ENCODE measurements at regions not wholly inside any gene's neighbourhood (a gene's known extent, or its start where the extent isn't known, plus 50 kb on each side); places are given as distances from the start of the nearest gene placed in this dataset.
"Not testable (repeated sequence)": the region's sequence is repeated elsewhere in the genome, so short reads cannot be mapped to it uniquely, and the experiment has no call there.

GRCh38 chr9:85487872-85488271 is 253.9 kb downstream of the AGTPBP1 start:
- DNase-seq (ENCODE audit: low read depth), result no peak

- DNase-seq (ENCODE audit: low read depth), result no peak
Measured at GRCh38 chr9:85484235-85484634, 257.5 kb downstream of the AGTPBP1 start.

DNA sequence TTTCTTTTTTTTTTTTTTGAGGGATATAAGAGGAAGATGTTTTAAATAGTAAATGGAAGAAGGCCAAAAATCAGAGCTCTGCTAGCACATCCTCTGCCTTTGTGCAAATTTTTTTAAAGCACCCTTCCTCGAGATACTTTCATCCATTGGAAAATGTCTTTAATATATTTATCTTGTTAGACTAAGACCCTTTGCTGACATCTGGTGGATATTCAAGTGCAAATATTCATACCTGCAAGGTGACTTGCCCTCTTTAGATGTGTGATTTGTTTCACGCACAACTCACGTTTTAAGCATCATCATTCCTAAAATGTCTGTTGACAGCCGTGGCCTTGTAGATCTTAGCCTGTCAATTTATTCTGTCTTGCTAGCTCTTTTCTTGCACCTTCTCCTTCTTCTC is 258.5 kb downstream of the AGTPBP1 start:
- DNase-seq (ENCODE audit: low read depth), result peak; percentile 10

- DNase-seq (ENCODE audit: low read depth), result no peak
Measured at GRCh38 chr9:85479305-85479704, 262.4 kb downstream of the AGTPBP1 start.

DNA sequence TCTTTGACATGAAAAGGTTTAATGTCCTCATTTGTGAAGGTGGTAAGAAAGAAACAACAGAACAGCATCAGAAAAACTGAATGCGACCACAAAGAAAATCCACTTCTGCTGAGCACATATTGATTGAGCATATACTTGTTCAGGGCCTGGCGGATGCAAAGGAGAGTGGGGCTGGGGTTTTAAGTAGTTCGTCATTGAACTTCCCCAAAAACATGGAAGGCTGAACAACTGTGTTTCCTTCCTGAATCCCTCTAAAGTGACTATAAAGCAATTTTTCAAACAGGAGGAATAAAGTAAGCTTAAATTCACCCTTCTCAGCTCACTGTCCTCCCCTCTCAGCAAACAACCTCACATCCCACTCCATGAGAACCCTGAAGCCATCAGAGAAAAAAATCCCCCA is 262.9 kb downstream of the AGTPBP1 start:
- DNase-seq (ENCODE audit: low read depth), result no peak

GRCh38 chr9:85474896-85475295 is 266.9 kb downstream of the AGTPBP1 start:
- not testable (repeated sequence) for DNase-seq (ENCODE audit: low read depth)

DNA sequence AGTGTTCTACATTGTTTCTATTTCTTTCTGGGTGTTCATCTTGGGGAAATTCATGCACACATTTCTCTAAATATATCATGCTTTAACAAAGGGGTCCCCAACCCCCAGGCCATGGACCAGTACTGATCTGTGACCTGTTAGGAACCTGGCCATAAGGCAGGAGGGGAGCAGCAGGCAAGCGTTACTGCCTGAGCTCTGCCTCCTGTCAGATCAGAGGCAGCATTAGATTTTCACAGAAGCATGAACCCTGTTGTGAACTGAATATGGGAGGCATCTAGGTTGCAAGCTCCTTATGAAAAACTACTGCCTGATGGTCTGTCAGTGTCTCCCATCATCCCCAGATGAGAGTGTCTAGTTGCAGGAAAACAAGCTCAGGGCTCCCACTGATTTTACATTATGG is 270.0 kb downstream of the AGTPBP1 start:
- DNase-seq (ENCODE audit: low read depth), result no peak

- DNase-seq (ENCODE audit: low read depth), result no peak
Measured at GRCh38 chr9:85469041-85469440, 272.7 kb downstream of the AGTPBP1 start.

GRCh38 chr9:85466834-85467233 is 274.9 kb downstream of the AGTPBP1 start:
- no peak for DNase-seq (ENCODE audit: low read depth)

GRCh38 chr9:85458114-85458864 is 283.5 kb downstream of the AGTPBP1 start:
- not testable (repeated sequence) for DNase-seq (ENCODE audit: low read depth)

- no peak for DNase-seq (ENCODE audit: low read depth)
Measured at GRCh38 chr9:85453850-85454249, 287.9 kb downstream of the AGTPBP1 start.

GRCh38 chr9:85452841-85453240 is 288.9 kb downstream of the AGTPBP1 start:
- no peak for DNase-seq (ENCODE audit: low read depth)

DNA sequence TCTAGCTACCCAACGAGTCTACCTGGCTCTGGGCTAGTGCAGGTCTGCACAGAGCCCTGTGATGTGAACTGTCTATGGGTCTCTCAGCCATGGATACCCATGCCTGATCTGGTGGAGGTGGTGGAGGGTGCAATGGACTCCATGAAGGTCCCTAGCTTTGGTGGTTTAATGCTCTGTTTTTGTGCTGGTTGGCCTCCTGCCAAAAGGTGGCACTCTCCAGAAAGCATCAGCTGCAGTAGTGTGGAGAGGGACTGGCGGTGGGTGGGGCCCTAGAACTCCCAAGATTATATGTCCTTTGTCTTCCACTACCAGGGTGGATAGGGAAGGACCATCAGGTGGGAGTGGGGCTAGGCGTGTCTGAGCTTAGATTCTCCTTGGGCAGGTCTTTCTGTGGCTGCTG is 290.1 kb downstream of the AGTPBP1 start:
- DNase-seq (ENCODE audit: low read depth), result no peak

GRCh38 chr9:85445887-85446286 is 295.9 kb downstream of the AGTPBP1 start:
- no peak for DNase-seq (ENCODE audit: low read depth)

DNA sequence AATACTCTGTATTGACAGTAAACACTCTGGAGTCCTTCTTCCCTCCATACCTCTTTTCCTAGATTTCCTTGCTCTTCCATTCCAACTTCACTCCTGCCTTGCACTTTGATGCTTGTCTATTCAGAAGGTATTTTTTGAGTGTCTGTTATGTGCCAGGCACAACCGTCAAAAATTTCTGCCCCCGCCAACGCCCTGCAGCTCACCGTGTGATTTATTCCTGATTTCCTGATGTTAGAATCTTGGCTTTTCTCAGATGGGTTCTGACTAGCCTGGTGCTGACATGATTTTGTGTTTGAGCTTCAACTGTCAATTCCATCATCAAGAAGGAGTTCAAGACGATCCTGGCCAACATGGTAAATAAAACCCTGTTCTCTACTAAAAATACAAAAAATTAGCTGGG is 297.5 kb downstream of the AGTPBP1 start:
- DNase-seq (ENCODE audit: low read depth), result no peak

DNA sequence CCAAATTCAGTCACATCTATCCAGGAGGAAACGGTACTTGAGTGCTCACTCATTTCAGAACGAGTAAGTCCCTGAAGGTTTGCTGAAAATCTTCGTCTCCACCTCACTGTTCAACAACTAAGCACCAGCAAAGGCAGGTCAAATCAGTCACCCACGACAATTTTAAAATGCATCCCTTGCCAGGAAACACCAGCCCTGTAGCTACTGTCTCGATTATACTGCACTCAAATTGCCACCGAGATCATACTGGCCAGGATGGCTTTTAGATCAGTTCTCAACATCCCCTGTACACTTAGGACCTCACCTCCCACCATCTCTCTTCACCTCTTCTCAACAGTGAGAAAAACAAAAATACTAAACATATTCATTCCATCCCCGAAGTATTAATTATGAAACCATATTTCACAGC is 298.6 kb downstream of the AGTPBP1 start:
- no peak for DNase-seq (ENCODE audit: low read depth)

GRCh38 chr9:85439791-85440190 is 302.0 kb downstream of the AGTPBP1 start:
- no peak for DNase-seq (ENCODE audit: low read depth)

DNA sequence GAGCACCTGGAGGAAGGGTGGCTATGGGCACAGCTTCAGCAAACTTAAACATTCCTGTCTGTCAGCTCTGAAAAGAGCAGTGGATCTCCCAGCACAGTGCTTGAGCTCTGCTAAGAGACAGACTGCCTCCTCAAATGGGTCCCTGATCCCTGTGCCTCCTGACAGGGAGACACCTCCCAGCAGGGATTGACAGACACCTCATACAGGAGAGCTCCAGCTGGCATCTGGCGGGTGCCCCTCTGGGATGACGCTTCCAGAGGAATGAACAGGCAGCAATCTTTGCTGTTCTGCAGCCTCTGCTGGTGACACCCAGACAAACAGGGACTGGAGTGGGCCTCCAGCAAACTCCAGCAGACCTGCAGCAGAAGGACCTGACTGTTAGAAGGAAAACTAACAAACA is 307.8 kb downstream of the AGTPBP1 start:
- not testable (repeated sequence) for DNase-seq (ENCODE audit: low read depth)

DNA sequence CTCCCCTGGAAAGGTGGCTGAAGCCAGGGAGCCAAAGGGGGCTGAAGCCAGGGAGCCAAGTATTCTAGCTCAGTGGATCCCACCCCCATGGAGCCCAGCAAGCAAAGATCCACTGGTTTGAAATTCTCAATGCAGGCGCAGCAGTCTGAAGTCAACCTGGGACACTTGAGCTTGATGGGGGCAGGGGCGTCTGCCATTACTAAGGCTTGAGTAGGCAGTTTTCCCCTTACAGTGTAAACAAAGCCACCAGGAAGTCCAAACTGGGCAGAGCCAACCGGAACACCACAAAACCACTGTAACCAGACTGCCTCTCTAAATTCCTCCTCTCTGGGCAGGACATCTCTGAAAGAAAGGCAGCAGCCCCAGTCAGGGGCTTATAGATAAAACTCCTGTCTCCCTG is 308.2 kb downstream of the AGTPBP1 start:
- not testable (repeated sequence) for DNase-seq (ENCODE audit: low read depth)

DNA sequence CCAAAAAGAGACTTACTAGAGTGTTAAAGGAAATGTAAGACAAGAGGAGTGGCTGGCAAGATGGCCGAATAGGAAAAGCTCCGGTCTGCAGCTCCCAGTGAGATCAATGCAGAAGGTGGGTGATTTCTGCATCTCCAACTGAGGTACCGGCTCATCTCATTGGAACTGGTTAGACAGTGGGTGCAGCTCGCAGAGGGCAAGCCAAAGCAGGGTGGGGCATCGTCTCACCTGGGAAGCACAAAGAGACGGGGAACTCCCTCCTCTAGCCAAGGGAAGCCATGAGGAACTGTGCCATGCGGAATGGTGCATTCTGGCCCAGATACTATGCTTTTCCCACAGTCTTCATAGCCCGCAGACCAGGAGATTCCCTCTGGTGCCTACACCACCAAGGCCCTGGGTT is 308.7 kb downstream of the AGTPBP1 start:
- no peak for DNase-seq (ENCODE audit: low read depth)

DNA sequence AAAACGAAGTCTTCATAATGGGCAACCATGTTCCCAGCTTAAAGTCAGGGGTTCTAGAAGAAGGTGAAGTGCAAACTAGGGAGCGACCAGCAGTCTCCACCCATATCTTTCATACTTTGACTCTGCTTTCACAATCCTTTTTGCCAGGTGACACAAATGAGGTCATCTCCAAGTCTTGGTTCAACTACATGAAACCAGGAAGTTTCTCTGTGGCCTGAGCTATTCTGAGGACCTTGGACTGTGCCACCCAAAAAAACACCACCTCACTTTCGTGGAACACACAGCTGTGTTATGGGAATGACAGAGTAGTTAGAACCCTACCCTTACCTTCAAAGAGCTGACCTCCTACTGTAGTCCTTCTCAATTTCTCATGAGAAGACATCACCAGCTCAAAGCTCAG is 309.2 kb downstream of the AGTPBP1 start:
- no peak for DNase-seq (ENCODE audit: low read depth)

DNA sequence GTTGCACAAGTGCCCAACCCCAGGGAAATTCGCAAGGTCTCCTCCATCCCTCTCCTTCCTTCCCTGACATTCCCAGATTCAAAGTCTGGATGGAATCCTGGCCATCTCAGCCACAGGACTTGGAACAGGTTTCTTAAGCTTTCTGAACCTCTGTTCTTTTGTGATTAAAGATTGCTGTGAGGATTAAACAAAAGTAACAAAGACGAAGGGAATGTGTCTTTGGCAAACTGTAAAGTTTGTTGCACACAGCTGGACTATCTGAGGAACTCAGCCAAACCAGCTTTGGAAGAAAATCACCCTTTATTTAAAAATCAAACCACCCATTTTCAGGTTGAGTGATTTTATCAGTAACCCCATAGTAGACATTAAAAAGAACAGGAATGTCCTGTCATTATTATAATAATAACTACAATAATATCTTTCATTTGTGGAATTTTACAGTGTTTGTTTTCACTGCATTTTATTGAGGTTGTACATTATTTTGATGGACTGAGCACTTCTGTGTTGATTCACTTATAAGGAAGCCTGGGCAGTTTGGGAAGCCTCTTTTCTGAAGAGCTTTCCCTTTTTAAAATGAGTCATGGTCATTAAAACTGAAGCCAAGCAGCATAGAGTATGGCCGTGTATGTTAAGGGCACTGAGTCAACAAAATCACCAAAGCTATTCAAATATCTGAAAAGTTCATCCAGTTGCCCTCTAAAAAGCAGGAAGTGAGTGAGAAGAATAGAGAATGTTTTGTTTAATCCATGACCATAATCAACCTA is 310.2 kb downstream of the AGTPBP1 start:
- DNase-seq (ENCODE audit: low read depth), result peak; percentile 61

GRCh38 chr9:85430659-85431338 is 311.0 kb downstream of the AGTPBP1 start:
- DNase-seq (ENCODE audit: low read depth), result no peak
